SU-DHL-6 (cell line): ENCODE measurements at regions not wholly inside any gene's neighbourhood (a gene's known extent, or its start where the extent isn't known, plus 50 kb on each side); places are given as distances from the start of the nearest gene placed in this dataset.

ENCODE experiments used
- H2AFZ ChIP-seq: fragments of 200-600 bp; sonication (generic); 2 replicates; pipeline ENCODE4 v1.6.1; 2014; ENCODE audit warnings: low read depth, mild to moderate bottlenecking, moderate library complexity, mixed read lengths, antibody characterized with exemption, low read length; ENCODE audit not compliant: severe bottlenecking
- H3F3A ChIP-seq: fragments of 200-600 bp; shearing (Covaris generic); 2 replicates; pipeline ENCODE4 v1.6.0; 2016; ENCODE audit warnings: antibody characterized with exemption, mild to moderate bottlenecking; ENCODE audit not compliant: insufficient read depth
- H3K27ac ChIP-seq: fragments of 200-600 bp; sonication (generic); 2 replicates; pipeline ENCODE4 v1.5.1; 2016; ENCODE audit warnings: low read depth, mild to moderate bottlenecking, low read length, moderate library complexity, mixed read lengths
- H3K27me3 ChIP-seq: fragments of 200-600 bp; sonication (generic), shearing (Covaris generic); 2 replicates; pipeline ENCODE4 v1.6.0; 2014; ENCODE audit warnings: mild to moderate bottlenecking, low read length
- H3K36me3 ChIP-seq: fragments of 200-600 bp; sonication (generic); 2 replicates; pipeline ENCODE4 v1.6.1; 2014; ENCODE audit warnings: mild to moderate bottlenecking, low read length, mixed read lengths
- H3K4me2 ChIP-seq: fragments of 300-600, 200-600 bp; shearing (Covaris generic), sonication (generic); 2 replicates; pipeline ENCODE4 v1.6.0; 2014; ENCODE audit warnings: low read length, low read depth, mild to moderate bottlenecking; ENCODE audit not compliant: poor library complexity, severe bottlenecking
- H3K4me3 ChIP-seq: fragments of 200-600 bp; sonication (generic); 2 replicates; pipeline ENCODE4 v1.5.1; 2014; ENCODE audit warnings: antibody characterized with exemption, low read length, mild to moderate bottlenecking, mixed read lengths; ENCODE audit not compliant: insufficient read depth, poor library complexity, severe bottlenecking
- H3K79me2 ChIP-seq: fragments of 200-600 bp; sonication (generic); 2 replicates; pipeline ENCODE4 v1.6.1; 2014; ENCODE audit warnings: mild to moderate bottlenecking, low read length, moderate library complexity; ENCODE audit not compliant: insufficient read depth
- H3K9ac ChIP-seq: fragments of 200-600 bp; sonication (generic); 2 replicates; pipeline ENCODE4 v1.7.0; 2014; ENCODE audit warnings: mild to moderate bottlenecking, low read length
- H3K9me2 ChIP-seq: fragments of 200-600 bp; sonication (generic); replicated peaks from 2 replicates; pipeline ENCODE4 v1.6.1; 2014; ENCODE audit warnings: low read length; ENCODE audit not compliant: insufficient read depth
- H3K9me3 ChIP-seq: fragments of 200-600 bp; sonication (generic); 2 replicates; pipeline ENCODE4 v1.6.1; 2014; ENCODE audit warnings: low read length, mixed read lengths; ENCODE audit not compliant: insufficient read depth
- H4K20me1 ChIP-seq: fragments of 200-600 bp; sonication (generic); 2 replicates; pipeline ENCODE4 v1.6.1; 2014; ENCODE audit warnings: low read depth, mild to moderate bottlenecking, antibody characterized with exemption, low read length, moderate library complexity, mixed read lengths
- EZH2phosphoT487 ChIP-seq: fragments of 200-600 bp; sonication (generic), shearing (Covaris generic); conservative IDR thresholded peaks from 2 replicates; pipeline ENCODE4 v1.6.1; 2018; ENCODE audit warnings: mild to moderate bottlenecking, antibody characterized with exemption, low read length, moderate library complexity, mixed read lengths
- TF ChIP-seq, protein P1 (sequence below): fragments of 200-600 bp; sonication (generic); IDR thresholded peaks from one replicate; pipeline ENCODE4 v1.5.1; 2017; ENCODE audit warnings: antibody characterized with exemption, mild to moderate bottlenecking, low read length, moderate library complexity; ENCODE audit not compliant: insufficient read depth, poor library complexity, severe bottlenecking

DNA sequence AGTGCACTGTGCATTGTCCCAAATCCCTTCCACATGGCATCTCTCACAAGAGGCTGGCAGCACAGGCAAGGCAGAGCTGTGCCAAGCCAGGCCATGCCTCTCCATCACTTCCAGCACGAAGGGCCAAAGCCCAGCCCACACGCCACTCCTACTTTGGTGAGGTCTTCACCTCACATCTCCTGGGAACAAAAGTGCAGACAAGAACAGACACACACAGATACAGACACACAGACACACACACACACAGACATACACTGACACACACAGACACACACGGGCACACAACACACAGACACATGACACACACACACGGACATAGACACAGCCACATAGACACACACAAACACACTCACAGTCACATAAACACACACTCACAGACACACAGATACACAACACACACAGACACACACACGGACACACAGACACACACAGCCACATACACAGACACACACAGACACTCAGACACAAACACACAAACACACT, 233.3 kb downstream of the UACA start:
- Histone ChIP-seq H3K27me3 (no peaks in the 10 kb centered on the region), H3F3A (no peaks in the 10 kb centered on the region), H3K36me3 (no peaks in the 10 kb centered on the region), H3K79me2 (no peaks in the 10 kb centered on the region), H3K9me3 (no peaks in the 10 kb centered on the region), H4K20me1 (no peaks in the 10 kb centered on the region), H2AFZ (no peak overlapping the region), H3K4me2 (no peak overlapping the region), H3K4me3 (no peak overlapping the region), H3K9ac (no peak overlapping the region), H3K9me2 (no peaks in the 10 kb centered on the region), H3K27ac (no peak overlapping the region)
- no peak for TF ChIP-seq EZH2phosphoT487
- TF ChIP-seq, protein P1, sequence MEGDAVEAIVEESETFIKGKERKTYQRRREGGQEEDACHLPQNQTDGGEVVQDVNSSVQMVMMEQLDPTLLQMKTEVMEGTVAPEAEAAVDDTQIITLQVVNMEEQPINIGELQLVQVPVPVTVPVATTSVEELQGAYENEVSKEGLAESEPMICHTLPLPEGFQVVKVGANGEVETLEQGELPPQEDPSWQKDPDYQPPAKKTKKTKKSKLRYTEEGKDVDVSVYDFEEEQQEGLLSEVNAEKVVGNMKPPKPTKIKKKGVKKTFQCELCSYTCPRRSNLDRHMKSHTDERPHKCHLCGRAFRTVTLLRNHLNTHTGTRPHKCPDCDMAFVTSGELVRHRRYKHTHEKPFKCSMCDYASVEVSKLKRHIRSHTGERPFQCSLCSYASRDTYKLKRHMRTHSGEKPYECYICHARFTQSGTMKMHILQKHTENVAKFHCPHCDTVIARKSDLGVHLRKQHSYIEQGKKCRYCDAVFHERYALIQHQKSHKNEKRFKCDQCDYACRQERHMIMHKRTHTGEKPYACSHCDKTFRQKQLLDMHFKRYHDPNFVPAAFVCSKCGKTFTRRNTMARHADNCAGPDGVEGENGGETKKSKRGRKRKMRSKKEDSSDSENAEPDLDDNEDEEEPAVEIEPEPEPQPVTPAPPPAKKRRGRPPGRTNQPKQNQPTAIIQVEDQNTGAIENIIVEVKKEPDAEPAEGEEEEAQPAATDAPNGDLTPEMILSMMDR, result no peak

DNA sequence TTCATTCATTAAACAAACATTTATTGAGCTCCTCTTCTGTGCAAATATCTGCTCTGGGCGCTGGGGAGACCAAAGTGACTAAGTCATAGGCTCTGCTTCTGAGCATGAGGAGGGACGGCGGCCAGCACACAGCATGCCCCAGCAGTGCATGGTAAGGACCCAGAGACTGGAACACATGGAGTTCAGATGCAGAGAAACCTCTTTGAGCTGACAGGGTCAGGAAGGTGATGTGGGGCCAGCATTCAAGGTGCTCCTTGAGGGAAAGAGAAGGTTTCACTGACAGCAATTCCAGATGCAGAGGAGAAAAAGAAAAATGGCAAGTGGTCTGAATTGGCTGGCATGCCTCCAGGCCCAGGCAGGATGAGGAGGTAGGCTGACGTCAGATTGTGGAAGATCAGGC, 234.5 kb downstream of the UACA start:
- Histone ChIP-seq H4K20me1 (no peaks in the 10 kb centered on the region), H3K36me3 (no peaks in the 10 kb centered on the region), H3K9me3 (no peaks in the 10 kb centered on the region), H2AFZ (no peak overlapping the region), H3K79me2 (no peaks in the 10 kb centered on the region), H3K4me2 (no peak overlapping the region), H3F3A (no peaks in the 10 kb centered on the region), H3K4me3 (no peak overlapping the region), H3K27me3 (no peaks in the 10 kb centered on the region), H3K9ac (no peak overlapping the region), H3K27ac (no peak overlapping the region), H3K9me2 (no peaks in the 10 kb centered on the region)
- TF ChIP-seq EZH2phosphoT487, result no peak
- TF ChIP-seq, protein P1, result no peak

DNA sequence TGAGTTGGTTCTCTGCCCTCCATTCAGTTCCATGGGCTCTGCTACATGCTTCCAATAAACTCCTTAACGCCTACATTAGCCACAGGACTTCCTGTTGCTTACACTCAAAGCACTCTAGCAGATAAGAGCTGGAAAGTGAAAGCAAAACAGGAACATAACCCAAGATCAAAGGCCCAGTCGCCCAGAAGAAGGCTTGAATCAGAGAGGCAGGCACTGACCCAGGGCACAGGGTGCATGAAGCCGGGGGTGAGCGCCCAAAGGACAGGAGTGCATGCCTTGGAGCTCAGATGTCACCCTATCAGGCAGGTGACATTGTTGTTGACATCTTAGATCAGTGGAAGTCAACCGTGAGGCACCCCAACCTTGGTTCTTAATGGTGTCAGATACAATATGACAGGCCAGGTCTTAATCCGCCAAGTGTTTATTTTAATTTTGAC, 235.1 kb downstream of the UACA start:
- Histone ChIP-seq H3K4me2 (peak overlapping the region; percentile 33), H3K79me2 (no peaks in the 10 kb centered on the region), H3K9me2 (no peaks in the 10 kb centered on the region), H3K9ac (no peak overlapping the region), H2AFZ (no peak overlapping the region), H3K9me3 (no peaks in the 10 kb centered on the region), H3K27ac (no peak overlapping the region), H3K4me3 (no peak overlapping the region), H3F3A (no peaks in the 10 kb centered on the region), H3K36me3 (no peaks in the 10 kb centered on the region), H4K20me1 (no peaks in the 10 kb centered on the region), H3K27me3 (no peaks in the 10 kb centered on the region)
- no peak for TF ChIP-seq EZH2phosphoT487
- TF ChIP-seq, protein P1, result no peak
